D341Med (cell line): ENCODE measurements at regions not wholly inside any gene's neighbourhood (a gene's known extent, or its start where the extent isn't known, plus 50 kb on each side); places are given as distances from the start of the nearest gene placed in this dataset.
"Not testable (repeated sequence)": the region's sequence is repeated elsewhere in the genome, so short reads cannot be mapped to it uniquely, and the experiment has no call there.

Experiments used
- DNase-seq: peaks from one replicate; pipeline ENCODE4 v3.0.0; 2012; ENCODE audit warnings: low spot score

GRCh38 chrX:9271789-9272525 lies 192.9 kb upstream of the TBL1X start:
- no peak for DNase-seq

GRCh38 chrX:9273744-9274143 lies 191.1 kb upstream of the TBL1X start:
- DNase-seq: no peak

GRCh38 chrX:9278475-9279233 lies 186.2 kb upstream of the TBL1X start:
- no peak for DNase-seq

GRCh38 chrX:9279234-9279544 lies 185.7 kb upstream of the TBL1X start:
- DNase-seq: no peak

- no peak for DNase-seq
These were observed 184.0 kb upstream of the TBL1X start for GRCh38 chrX:9280831-9281230.

- DNase-seq: no peak
These were observed 182.5 kb upstream of the TBL1X start for GRCh38 chrX:9282325-9282724.

- DNase-seq: no peak
These were observed 179.5 kb upstream of the TBL1X start for GRCh38 chrX:9285342-9285771.

GRCh38 chrX:9286234-9286633 lies 178.6 kb upstream of the TBL1X start:
- DNase-seq: no peak

GRCh38 chrX:9291629-9292028 lies 173.2 kb upstream of the TBL1X start:
- no peak for DNase-seq

- no peak for DNase-seq
These were observed 171.8 kb upstream of the TBL1X start for GRCh38 chrX:9293051-9293496.

- DNase-seq: no peak
These were observed 171.0 kb upstream of the TBL1X start for GRCh38 chrX:9293903-9294302.

GRCh38 chrX:9295551-9295950 lies 169.3 kb upstream of the TBL1X start:
- DNase-seq: no peak

GRCh38 chrX:9298221-9298620 lies 166.6 kb upstream of the TBL1X start:
- DNase-seq: no peak

- not testable (repeated sequence) for DNase-seq
These were observed 165.2 kb upstream of the TBL1X start for GRCh38 chrX:9299681-9300080.

GRCh38 chrX:9301836-9302235 lies 163.0 kb upstream of the TBL1X start:
- DNase-seq: no peak

- no peak for DNase-seq
These were observed 162.5 kb upstream of the TBL1X start for GRCh38 chrX:9302381-9302780.

GRCh38 chrX:9308426-9308825 lies 156.4 kb upstream of the TBL1X start:
- DNase-seq: no peak

- DNase-seq: no peak
These were observed 154.2 kb upstream of the TBL1X start for GRCh38 chrX:9310616-9311015.

GRCh38 chrX:9311421-9312160 lies 153.3 kb upstream of the TBL1X start:
- DNase-seq: no peak

GRCh38 chrX:9312922-9313867 lies 151.7 kb upstream of the TBL1X start:
- DNase-seq: peak; percentile 60

GRCh38 chrX:9315086-9315485 lies 149.8 kb upstream of the TBL1X start:
- DNase-seq: no peak

- DNase-seq: no peak
These were observed 148.8 kb upstream of the TBL1X start for GRCh38 chrX:9316096-9316495.
